MM.1S (cell line): ENCODE measurements at regions not wholly inside any gene's neighbourhood (a gene's known extent, or its start where the extent isn't known, plus 50 kb on each side); places are given as distances from the start of the nearest gene placed in this dataset.

Experiments
- DNase-seq: peaks from one replicate; pipeline ENCODE4 v3.0.0-alpha.2; 2015
- H2AFZ ChIP-seq: fragments of 300-600 bp; sonication (generic); 2 replicates; pipeline ENCODE4 v1.6.0; 2016; ENCODE audit warnings: antibody characterized with exemption, low read length
- H3F3A ChIP-seq: fragments of 300-600 bp; sonication (generic); 2 replicates; pipeline ENCODE4 v1.6.1; 2016; ENCODE audit warnings: mild to moderate bottlenecking, antibody characterized with exemption, low read length, moderate library complexity, mixed read lengths; ENCODE audit not compliant: insufficient read depth
- H3K27ac ChIP-seq: fragments of 300-600 bp; sonication (generic); 2 replicates; pipeline ENCODE4 v1.5.1; 2016; ENCODE audit warnings: mild to moderate bottlenecking, low read length
- H3K27me3 ChIP-seq: fragments of 300-600 bp; sonication (generic); replicated peaks from 2 replicates; pipeline ENCODE4 v1.6.0; 2016; ENCODE audit warnings: low read length; ENCODE audit not compliant: insufficient read depth
- H3K36me3 ChIP-seq: fragments of 300-600 bp; sonication (generic); replicated peaks from 2 replicates; pipeline ENCODE4 v1.6.1; 2016; ENCODE audit warnings: mild to moderate bottlenecking, low read length, mixed read lengths; ENCODE audit not compliant: insufficient read depth
- H3K4me1 ChIP-seq: fragments of 300-600 bp; sonication (generic); 2 replicates; pipeline ENCODE4 v1.6.1; 2016; ENCODE audit warnings: low read length, mixed read lengths
- H3K4me2 ChIP-seq: fragments of 300-600 bp; sonication (generic); 2 replicates; pipeline ENCODE4 v1.6.0; 2016; ENCODE audit warnings: low read depth, low read length
- H3K4me3 ChIP-seq: fragments of 300-600 bp; sonication (generic); 2 replicates; pipeline ENCODE4 v1.5.1; 2016; ENCODE audit warnings: low read length, mixed read lengths
- H3K79me2 ChIP-seq: fragments of 300-600 bp; sonication (generic); 2 replicates; pipeline ENCODE4 v1.6.1; 2016; ENCODE audit warnings: mixed run types, low read length, mixed read lengths
- H3K9ac ChIP-seq: fragments of 300-600 bp; sonication (generic); 2 replicates; pipeline ENCODE4 v1.6.1; 2016; ENCODE audit warnings: low read length, mixed read lengths
- H3K9me2 ChIP-seq: fragments of 300-600 bp; sonication (generic); replicated peaks from 2 replicates; pipeline ENCODE4 v1.6.1; 2016; ENCODE audit warnings: mild to moderate bottlenecking, low read length, mixed read lengths; ENCODE audit not compliant: insufficient read depth
- H3K9me3 ChIP-seq: fragments of 300-600 bp; sonication (generic); replicated peaks from 2 replicates; pipeline ENCODE4 v1.6.1; 2016; ENCODE audit warnings: mild to moderate bottlenecking, low read length, mixed read lengths; ENCODE audit not compliant: insufficient read depth
- H4K20me1 ChIP-seq: fragments of 300-600 bp; sonication (generic); 2 replicates; pipeline ENCODE4 v1.6.1; 2016; ENCODE audit warnings: mild to moderate bottlenecking, low read length, moderate library complexity, mixed read lengths; ENCODE audit not compliant: insufficient read depth
- EZH2 ChIP-seq: fragments of 300-600 bp; sonication (generic); optimal IDR thresholded peaks from 2 replicates; pipeline ENCODE3; 2017; ENCODE audit warnings: low read depth, mild to moderate bottlenecking, antibody characterized with exemption, low read length, mixed read lengths
- EZH2phosphoT487 ChIP-seq: fragments of 300-600 bp; sonication (generic); IDR thresholded peaks from 2 replicates; pipeline ENCODE4 v1.6.1; 2018; ENCODE audit warnings: antibody characterized with exemption, low read length
- TF ChIP-seq, protein P1 (sequence below): fragments of 300-600 bp; sonication (generic); IDR thresholded peaks from 2 replicates; pipeline ENCODE4 v1.5.1; 2016; ENCODE audit warnings: antibody characterized with exemption, low read length, mixed read lengths

DNA sequence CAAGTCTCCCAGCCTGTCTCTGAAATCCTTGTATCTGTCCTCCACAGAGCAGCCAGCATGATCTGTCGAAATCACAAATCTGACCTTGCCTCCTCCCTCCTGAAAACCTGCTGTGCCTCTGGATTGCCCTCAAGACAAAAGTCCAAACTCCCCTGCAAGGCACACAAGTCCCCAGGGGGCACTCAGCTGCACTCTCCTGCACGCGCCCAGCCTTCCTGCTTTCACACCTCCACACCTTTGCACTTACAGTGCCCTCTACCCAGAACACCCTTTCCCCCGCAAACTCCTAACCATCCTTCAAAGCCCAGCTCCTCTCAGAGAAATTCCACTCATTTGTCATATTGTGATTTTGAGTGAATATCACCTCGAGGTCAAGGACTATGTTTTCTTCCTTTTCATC, 83.4 kb upstream of the TOP1 start:
- no peaks in the 10 kb centered on the region for H4K20me1 ChIP-seq
- H3K9me2 ChIP-seq, result no peaks in the 10 kb centered on the region
- no peak overlapping the region for H2AFZ ChIP-seq
- H3F3A ChIP-seq, result no peaks in the 10 kb centered on the region
- H3K4me3 ChIP-seq, result no peak overlapping the region
- TF ChIP-seq EZH2phosphoT487, result no peak
- TF ChIP-seq EZH2, result no peak
- TF ChIP-seq, protein P1, sequence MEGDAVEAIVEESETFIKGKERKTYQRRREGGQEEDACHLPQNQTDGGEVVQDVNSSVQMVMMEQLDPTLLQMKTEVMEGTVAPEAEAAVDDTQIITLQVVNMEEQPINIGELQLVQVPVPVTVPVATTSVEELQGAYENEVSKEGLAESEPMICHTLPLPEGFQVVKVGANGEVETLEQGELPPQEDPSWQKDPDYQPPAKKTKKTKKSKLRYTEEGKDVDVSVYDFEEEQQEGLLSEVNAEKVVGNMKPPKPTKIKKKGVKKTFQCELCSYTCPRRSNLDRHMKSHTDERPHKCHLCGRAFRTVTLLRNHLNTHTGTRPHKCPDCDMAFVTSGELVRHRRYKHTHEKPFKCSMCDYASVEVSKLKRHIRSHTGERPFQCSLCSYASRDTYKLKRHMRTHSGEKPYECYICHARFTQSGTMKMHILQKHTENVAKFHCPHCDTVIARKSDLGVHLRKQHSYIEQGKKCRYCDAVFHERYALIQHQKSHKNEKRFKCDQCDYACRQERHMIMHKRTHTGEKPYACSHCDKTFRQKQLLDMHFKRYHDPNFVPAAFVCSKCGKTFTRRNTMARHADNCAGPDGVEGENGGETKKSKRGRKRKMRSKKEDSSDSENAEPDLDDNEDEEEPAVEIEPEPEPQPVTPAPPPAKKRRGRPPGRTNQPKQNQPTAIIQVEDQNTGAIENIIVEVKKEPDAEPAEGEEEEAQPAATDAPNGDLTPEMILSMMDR, result no peak
- H3K36me3 ChIP-seq, result no peaks in the 10 kb centered on the region
- no peak overlapping the region for H3K4me2 ChIP-seq
- no peak for DNase-seq
- no peaks in the 10 kb centered on the region for H3K9me3 ChIP-seq
- H3K9ac ChIP-seq, result no peak overlapping the region
- no peaks in the 10 kb centered on the region for H3K27me3 ChIP-seq
- H3K4me1 ChIP-seq, result no peaks in the 10 kb centered on the region
- no peaks in the 10 kb centered on the region for H3K79me2 ChIP-seq
- no peak overlapping the region for H3K27ac ChIP-seq

DNA sequence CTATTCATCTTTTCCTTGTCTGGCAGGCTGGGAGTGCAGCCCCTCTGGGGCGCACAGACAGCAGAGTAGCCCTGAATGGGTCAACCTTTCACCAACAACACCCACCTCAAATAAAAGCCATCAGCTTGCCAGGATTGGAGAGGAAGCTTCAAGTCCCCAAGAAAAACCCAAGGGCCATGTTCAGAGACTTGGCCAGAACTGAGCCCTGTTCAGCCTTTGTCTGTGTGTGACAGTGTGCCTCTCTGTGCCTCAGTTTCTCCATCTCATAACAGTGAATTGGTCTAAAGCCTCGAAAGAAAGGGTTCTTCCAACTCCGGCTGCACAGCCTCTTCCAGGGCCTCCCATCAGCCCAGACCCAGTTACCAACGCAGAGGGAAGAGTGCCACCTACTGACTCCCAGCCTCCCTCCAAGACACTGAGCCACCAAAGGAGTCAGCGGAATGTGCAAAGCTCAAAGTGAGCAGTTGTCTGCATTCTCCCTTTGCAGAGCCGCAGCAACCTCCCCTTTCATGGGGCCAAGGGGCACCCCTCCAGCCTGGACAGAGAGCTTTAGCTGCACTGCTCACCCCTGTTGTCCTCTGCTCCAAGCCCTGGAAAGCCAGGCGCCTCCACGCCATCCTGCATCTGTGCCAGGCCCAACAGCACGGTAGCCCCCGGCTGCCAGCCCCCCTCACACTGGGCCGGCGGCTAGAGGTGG, 82.7 kb upstream of the TOP1 start:
- no peak for DNase-seq
- TF ChIP-seq EZH2, result no peak
- TF ChIP-seq, protein P1, result peak; percentile 32
- no peak for TF ChIP-seq EZH2phosphoT487
- H3K36me3 ChIP-seq, result no peaks in the 10 kb centered on the region
- H4K20me1 ChIP-seq, result no peaks in the 10 kb centered on the region
- no peaks in the 10 kb centered on the region for H3K9me3 ChIP-seq
- no peak overlapping the region for H3K4me3 ChIP-seq
- no peak overlapping the region for H2AFZ ChIP-seq
- H3K4me2 ChIP-seq, result no peak overlapping the region
- H3F3A ChIP-seq, result no peaks in the 10 kb centered on the region
- H3K27ac ChIP-seq, result no peak overlapping the region
- H3K79me2 ChIP-seq, result no peaks in the 10 kb centered on the region
- no peaks in the 10 kb centered on the region for H3K9me2 ChIP-seq
- H3K4me1 ChIP-seq, result no peaks in the 10 kb centered on the region
- no peak overlapping the region for H3K9ac ChIP-seq
- H3K27me3 ChIP-seq, result no peaks in the 10 kb centered on the region

DNA sequence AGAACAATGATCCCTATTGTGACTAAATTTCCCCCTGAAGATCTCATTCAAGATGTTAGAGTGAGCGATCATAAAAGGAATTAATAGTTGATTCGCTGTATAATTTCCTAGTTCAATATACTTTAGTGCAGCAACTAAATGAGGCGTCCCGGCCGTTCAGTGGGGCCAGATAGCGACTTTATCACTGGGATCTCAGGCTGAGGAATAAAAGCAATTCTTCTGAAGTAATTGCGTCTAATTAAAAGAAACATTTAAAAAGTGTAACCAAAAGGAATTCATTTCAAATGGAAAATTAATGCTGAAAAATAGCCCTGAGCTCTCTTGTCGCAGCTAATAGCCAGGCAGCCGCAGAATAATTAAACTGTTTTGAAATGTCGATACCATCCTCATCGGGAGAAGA, 82.2 kb upstream of the TOP1 start:
- no peaks in the 10 kb centered on the region for H3K36me3 ChIP-seq
- DNase-seq, result no peak
- no peaks in the 10 kb centered on the region for H4K20me1 ChIP-seq
- no peak overlapping the region for H3K9ac ChIP-seq
- no peaks in the 10 kb centered on the region for H3K79me2 ChIP-seq
- no peaks in the 10 kb centered on the region for H3K4me1 ChIP-seq
- no peaks in the 10 kb centered on the region for H3K9me3 ChIP-seq
- no peak overlapping the region for H3K4me2 ChIP-seq
- H3K27me3 ChIP-seq, result no peaks in the 10 kb centered on the region
- H3K27ac ChIP-seq, result no peak overlapping the region
- no peaks in the 10 kb centered on the region for H3F3A ChIP-seq
- H2AFZ ChIP-seq, result no peak overlapping the region
- H3K9me2 ChIP-seq, result no peaks in the 10 kb centered on the region
- no peak for TF ChIP-seq EZH2phosphoT487
- TF ChIP-seq, protein P1, result no peak
- no peak for TF ChIP-seq EZH2
- H3K4me3 ChIP-seq, result no peak overlapping the region
